Tibial nerve (tissue), 4 donors: ENCODE measurements at regions not wholly inside any gene's neighbourhood (a gene's known extent, or its start where the extent isn't known, plus 50 kb on each side); places are given as distances from the start of the nearest gene placed in this dataset.

Experiments
- DNase-seq, 2 donors: peaks; one replicate each; pipeline ENCODE4 v3.0.0-alpha.2; 2019; ENCODE audit warnings: low spot score in 2 of 2
- H3K27ac ChIP-seq, 4 donors: fragments of 200-600 bp; sonication (generic) in 3 of 4; one replicate each; pipeline ENCODE4 v1.5.1; 2017 to 2019; ENCODE audit warnings: mild to moderate bottlenecking in 1 of 4
- H3K27me3 ChIP-seq, 2 donors: fragments of 200-600 bp; sonication (generic) in 1 of 2; one replicate each; pipeline versions ENCODE4 v1.5.1 to v1.6.0; 2017 to 2019
- H3K36me3 ChIP-seq, 3 donors: fragments of 200-600 bp; sonication (generic); one replicate each; pipeline ENCODE4 v1.5.1; 2018 to 2019
- H3K4me1 ChIP-seq, 4 donors: fragments of 200-600 bp; sonication (generic) in 3 of 4; one replicate each; pipeline ENCODE4 v1.5.1; 2017 to 2019
- H3K4me3 ChIP-seq, 4 donors: fragments of 200-600 bp; sonication (generic) in 3 of 4; one replicate each; pipeline ENCODE4 v1.5.1; 2017 to 2019; ENCODE audit warnings: mild to moderate bottlenecking in 1 of 4, moderate library complexity in 1 of 4
- H3K9me3 ChIP-seq, 4 donors: fragments of 200-600 bp; sonication (generic) in 3 of 4; one replicate each; pipeline ENCODE4 v1.5.1; 2017 to 2019
- EP300 ChIP-seq, 2 donors: sonication (generic); formaldehyde crosslinking; IDR thresholded peaks; one replicate each; pipeline ENCODE4 v1.6.1; 2017; ENCODE audit warnings: antibody characterized with exemption in 2 of 2, mild to moderate bottlenecking in 1 of 2
- POLR2A ChIP-seq, 2 donors: fragments of 450-650 bp; IDR thresholded peaks; one replicate each; pipeline ENCODE4 v1.6.1; 2017; ENCODE audit warnings: antibody characterized with exemption in 2 of 2, mild to moderate bottlenecking in 2 of 2, moderate library complexity in 2 of 2
- WGBS, 2 donors: methylation state at CpG; one replicate each; pipeline ENCODE4 v1.1.5; 2018; 5-methylcytosine and 5-hydroxymethylcytosine counted together
- TF ChIP-seq, protein P1 (sequence below), 5 experiments: fragments of 200-600 bp in 3 of 5; fragments of 450-650 bp in 2 of 5; sonication (generic) in 3 of 5; IDR thresholded peaks; one replicate each; pipeline ENCODE4 v1.5.1; 2016 to 2019; ENCODE audit warnings: antibody characterized with exemption in 5 of 5, mild to moderate bottlenecking in 3 of 5, moderate library complexity in 2 of 5

DNA sequence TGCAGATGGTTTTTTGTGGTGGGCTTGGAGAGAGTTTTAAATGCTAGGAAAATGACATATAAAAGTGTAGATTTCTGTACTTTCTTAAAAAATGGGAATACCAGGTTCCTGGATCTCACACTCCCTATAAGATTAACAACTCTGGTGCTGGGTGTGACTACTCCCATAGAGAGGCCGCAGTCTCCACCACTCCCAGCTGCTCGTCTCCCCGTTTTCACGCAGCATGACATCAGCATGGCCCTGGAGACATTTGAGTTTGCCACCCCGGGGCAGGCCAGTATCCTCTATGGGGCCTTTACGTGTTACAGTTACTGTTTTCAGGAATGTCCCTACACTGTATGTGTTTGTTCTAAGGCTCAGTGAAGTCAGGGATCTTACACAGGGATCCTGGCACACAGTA is 126.7 kb upstream of the ATP2B2 start:
- WGBS, 2 donors = 82 to 84% methylated on average over 6 of the region's 6 CpGs
- Histone ChIP-seq H3K9me3 (peaks cover 0 to 5% (median 0%) of the 10 kb centered on the region in 4 donors), H3K4me1 (no peaks in the 10 kb centered on the region), H3K36me3 (no peaks in the 10 kb centered on the region), H3K27ac (no peak overlapping the region), H3K4me3 (no peak overlapping the region), H3K27me3 (no peaks in the 10 kb centered on the region)
- TF ChIP-seq EP300 (IDR thresholded peaks at IDR 0.05) = no peak
- TF ChIP-seq, protein P1, sequence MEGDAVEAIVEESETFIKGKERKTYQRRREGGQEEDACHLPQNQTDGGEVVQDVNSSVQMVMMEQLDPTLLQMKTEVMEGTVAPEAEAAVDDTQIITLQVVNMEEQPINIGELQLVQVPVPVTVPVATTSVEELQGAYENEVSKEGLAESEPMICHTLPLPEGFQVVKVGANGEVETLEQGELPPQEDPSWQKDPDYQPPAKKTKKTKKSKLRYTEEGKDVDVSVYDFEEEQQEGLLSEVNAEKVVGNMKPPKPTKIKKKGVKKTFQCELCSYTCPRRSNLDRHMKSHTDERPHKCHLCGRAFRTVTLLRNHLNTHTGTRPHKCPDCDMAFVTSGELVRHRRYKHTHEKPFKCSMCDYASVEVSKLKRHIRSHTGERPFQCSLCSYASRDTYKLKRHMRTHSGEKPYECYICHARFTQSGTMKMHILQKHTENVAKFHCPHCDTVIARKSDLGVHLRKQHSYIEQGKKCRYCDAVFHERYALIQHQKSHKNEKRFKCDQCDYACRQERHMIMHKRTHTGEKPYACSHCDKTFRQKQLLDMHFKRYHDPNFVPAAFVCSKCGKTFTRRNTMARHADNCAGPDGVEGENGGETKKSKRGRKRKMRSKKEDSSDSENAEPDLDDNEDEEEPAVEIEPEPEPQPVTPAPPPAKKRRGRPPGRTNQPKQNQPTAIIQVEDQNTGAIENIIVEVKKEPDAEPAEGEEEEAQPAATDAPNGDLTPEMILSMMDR (IDR thresholded peaks at IDR 0.05) = no peak
- TF ChIP-seq POLR2A (IDR thresholded peaks at IDR 0.05) = no peak
- DNase-seq = no peak

DNA sequence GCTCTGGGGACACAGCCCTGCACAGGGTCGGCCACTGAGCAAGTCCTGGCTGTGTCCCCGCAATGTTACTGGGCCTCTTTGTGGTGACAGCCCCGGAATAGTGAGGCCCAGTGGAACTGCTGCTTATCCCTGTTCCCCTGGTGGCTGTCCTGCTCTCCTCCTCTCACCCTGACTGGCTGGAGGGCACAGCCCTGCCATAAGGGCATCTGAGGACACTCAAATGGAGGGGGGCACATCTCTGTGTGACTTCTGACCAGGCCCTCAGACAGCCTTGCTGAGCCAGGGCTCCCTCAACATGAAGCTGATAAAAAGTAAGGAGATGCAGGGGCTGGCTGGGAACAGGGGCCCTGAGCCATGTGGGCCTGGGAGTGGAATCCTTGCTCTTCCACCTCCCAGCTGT is 127.4 kb upstream of the ATP2B2 start:
- Histone ChIP-seq H3K4me3 (no peak overlapping the region), H3K27me3 (no peaks in the 10 kb centered on the region), H3K4me1 (no peaks in the 10 kb centered on the region), H3K27ac (no peak overlapping the region), H3K9me3 (peaks cover 0 to 9% (median 0%) of the 10 kb centered on the region in 4 donors), H3K36me3 (no peaks in the 10 kb centered on the region)
- WGBS, 2 donors = 71 to 91% methylated on average over 2 to 3 of the region's 3 CpGs
- no peak for TF ChIP-seq POLR2A (IDR thresholded peaks at IDR 0.05)
- TF ChIP-seq, protein P1 (IDR thresholded peaks at IDR 0.05) = no peak
- TF ChIP-seq EP300 (IDR thresholded peaks at IDR 0.05) = no peak
- no peak for DNase-seq

DNA sequence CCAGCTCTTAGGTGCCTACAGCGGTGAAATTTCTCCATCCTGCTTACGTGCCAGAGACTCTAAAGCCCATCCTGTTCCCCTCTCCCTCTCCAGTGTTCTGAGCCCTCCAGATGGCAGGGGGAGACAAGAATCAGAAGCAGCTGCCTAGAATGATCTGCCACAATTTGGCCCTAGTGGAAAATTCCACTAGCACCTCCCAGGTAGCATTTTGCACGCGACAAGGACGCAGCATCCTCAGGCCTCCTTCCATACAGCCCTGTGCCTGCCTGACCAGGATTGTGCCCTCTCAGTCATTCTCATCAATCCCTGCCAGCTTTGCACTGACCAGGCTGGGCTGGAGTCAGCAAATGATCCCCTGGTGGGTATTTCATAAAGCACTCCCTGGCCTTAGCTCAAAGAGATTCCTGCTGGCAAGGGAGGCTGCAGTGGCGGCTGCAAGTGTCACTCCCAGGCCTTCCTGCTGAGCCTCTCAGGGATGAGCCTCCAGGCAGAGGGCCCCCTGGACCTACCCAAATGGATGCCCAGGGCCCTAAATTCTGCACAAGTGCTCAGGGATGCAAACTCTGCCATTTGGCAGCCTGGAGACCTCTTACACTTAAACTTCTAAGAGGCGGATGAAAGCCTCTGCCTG is 130.2 kb upstream of the ATP2B2 start:
- Histone ChIP-seq H3K36me3 (no peaks in the 10 kb centered on the region), H3K9me3 (peaks cover 0 to 33% (median 0%) of the 10 kb centered on the region in 4 donors), H3K27ac (no peak overlapping the region), H3K27me3 (no peaks in the 10 kb centered on the region), H3K4me1 (no peaks in the 10 kb centered on the region), H3K4me3 (no peak overlapping the region)
- DNase-seq = no peak
- TF ChIP-seq POLR2A (IDR thresholded peaks at IDR 0.05) = no peak
- TF ChIP-seq, protein P1 (IDR thresholded peaks at IDR 0.05) = no peak
- TF ChIP-seq EP300 (IDR thresholded peaks at IDR 0.05) = no peak
- WGBS, 2 donors = 71 to 80% methylated on average over 5 to 7 of the region's 7 CpGs

DNA sequence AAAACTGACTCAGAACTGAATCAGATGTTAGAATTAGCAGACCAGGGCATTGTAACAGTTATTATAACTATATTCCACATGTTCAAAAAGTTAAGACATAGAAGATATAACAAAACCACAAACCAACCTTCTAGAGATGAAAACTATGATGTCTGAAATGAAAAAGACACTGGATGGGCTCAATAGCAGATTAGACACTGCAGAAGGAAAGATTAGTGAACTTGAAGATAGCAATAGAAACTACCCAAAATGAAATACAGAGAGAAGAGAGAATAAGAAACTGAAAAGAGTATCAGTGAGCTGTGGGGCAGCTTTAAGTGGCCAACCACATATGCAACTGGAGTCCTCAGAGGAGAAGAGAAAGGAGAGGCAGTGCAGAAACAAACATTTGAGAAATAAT is 132.0 kb upstream of the ATP2B2 start:
- Histone ChIP-seq H3K4me3 (no peak overlapping the region), H3K4me1 (no peaks in the 10 kb centered on the region), H3K9me3 (peaks cover 0 to 33% (median 0%) of the 10 kb centered on the region in 4 donors), H3K36me3 (no peaks in the 10 kb centered on the region), H3K27ac (no peak overlapping the region), H3K27me3 (no peaks in the 10 kb centered on the region)
- no peak for DNase-seq
- TF ChIP-seq EP300 (IDR thresholded peaks at IDR 0.05) = no peak
- TF ChIP-seq, protein P1 (IDR thresholded peaks at IDR 0.05) = no peak
- TF ChIP-seq POLR2A (IDR thresholded peaks at IDR 0.05) = no peak

DNA sequence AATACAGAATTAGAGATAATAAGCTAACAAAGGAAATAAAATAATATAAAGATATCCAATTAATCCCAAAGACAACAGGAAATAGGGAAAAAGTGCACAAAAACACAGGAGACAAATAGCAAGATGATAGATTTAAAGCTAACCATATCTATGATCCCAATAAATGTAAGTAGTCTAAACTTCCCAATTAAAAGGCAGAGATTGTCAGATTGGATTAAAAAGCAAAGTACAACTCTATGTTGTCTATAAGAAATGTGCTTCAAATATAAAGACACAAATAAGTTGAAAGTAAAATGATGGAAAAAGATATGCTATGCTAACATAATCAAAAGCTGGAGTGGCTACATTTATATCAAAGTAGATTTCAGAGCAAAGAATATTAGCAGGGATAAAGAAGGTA is 133.1 kb upstream of the ATP2B2 start:
- H3K9me3 ChIP-seq = peaks cover 0 to 33% (median 0%) of the 10 kb centered on the region in 4 donors
- H3K4me3 ChIP-seq = no peak overlapping the region
- no peaks in the 10 kb centered on the region for H3K36me3 ChIP-seq
- H3K27ac ChIP-seq = no peak overlapping the region
- no peaks in the 10 kb centered on the region for H3K27me3 ChIP-seq
- DNase-seq = no peak
- TF ChIP-seq POLR2A (IDR thresholded peaks at IDR 0.05) = no peak
- TF ChIP-seq, protein P1 (IDR thresholded peaks at IDR 0.05) = no peak
- TF ChIP-seq EP300 (IDR thresholded peaks at IDR 0.05) = no peak
- H3K4me1 ChIP-seq = no peaks in the 10 kb centered on the region
